ENCODE measurements at regions not wholly inside any gene's neighbourhood (a gene's known extent, or its start where the extent isn't known, plus 50 kb on each side); places are given as distances from the start of the nearest gene placed in this dataset.

DNA sequence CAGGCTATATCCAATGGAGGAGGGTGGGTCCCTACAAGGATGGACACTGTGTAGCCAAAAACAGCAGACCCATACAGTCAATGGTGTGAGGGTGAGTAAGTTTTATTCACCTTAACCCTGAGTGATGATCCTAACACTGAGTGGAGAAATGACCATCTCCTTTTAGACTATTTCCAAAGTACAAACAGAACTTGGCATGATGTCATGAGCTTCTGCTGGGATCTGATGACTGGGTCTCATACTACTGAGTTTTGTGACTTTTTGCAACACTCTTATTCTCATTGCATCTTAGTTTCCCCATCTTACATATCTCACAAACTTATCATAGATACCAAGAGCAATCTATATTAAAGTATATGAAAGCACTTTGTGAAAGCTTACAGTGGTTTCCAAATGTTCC is 330.3 kb upstream of the CFAP20DC start:
- TF ChIP-seq CTCF (IDR thresholded peaks at IDR 0.05), result no peak
- TF ChIP-seq POLR2A (IDR thresholded peaks at IDR 0.05), result no peak
